GM18868 (cell line): ENCODE measurements at regions not wholly inside any gene's neighbourhood (a gene's known extent, or its start where the extent isn't known, plus 50 kb on each side); places are given as distances from the start of the nearest gene placed in this dataset.

Experiments
- ATAC-seq: cut with Tn5 transposase; IDR thresholded peaks from one replicate; pipeline ENCODE4 v1.9.1; 2021; ENCODE audit warnings: mild to moderate bottlenecking, moderate library complexity; ENCODE audit not compliant: unreplicated experiment

- no peak for ATAC-seq
These were observed 1717.1 kb upstream of the RAG2 start for GRCh38 chr11:38315151-38315550.

GRCh38 chr11:38307455-38307854, 1709.4 kb upstream of the RAG2 start:
- no peak for ATAC-seq

- ATAC-seq: no peak
These were observed 1707.6 kb upstream of the RAG2 start for GRCh38 chr11:38305682-38306081.

GRCh38 chr11:38304926-38305325, 1706.9 kb upstream of the RAG2 start:
- ATAC-seq: no peak

GRCh38 chr11:38302564-38302963, 1704.5 kb upstream of the RAG2 start:
- ATAC-seq: no peak

GRCh38 chr11:38300570-38300969, 1702.5 kb upstream of the RAG2 start:
- no peak for ATAC-seq

GRCh38 chr11:38296211-38296776, 1698.3 kb upstream of the RAG2 start:
- ATAC-seq: no peak

GRCh38 chr11:38282718-38283117, 1684.7 kb upstream of the RAG2 start:
- no peak for ATAC-seq

- no peak for ATAC-seq
These were observed 1680.6 kb upstream of the RAG2 start for GRCh38 chr11:38278457-38279141.

GRCh38 chr11:38274031-38274430, 1676.0 kb upstream of the RAG2 start:
- no peak for ATAC-seq

- ATAC-seq: no peak
These were observed 1674.3 kb upstream of the RAG2 start for GRCh38 chr11:38272376-38272775.

GRCh38 chr11:38266691-38267090, 1668.7 kb upstream of the RAG2 start:
- ATAC-seq: no peak

GRCh38 chr11:38256436-38256835, 1658.4 kb upstream of the RAG2 start:
- no peak for ATAC-seq

- no peak for ATAC-seq
These were observed 1656.9 kb upstream of the RAG2 start for GRCh38 chr11:38254913-38255312.

GRCh38 chr11:38252620-38253019, 1654.6 kb upstream of the RAG2 start:
- ATAC-seq: no peak

- ATAC-seq: no peak
These were observed 1648.4 kb upstream of the RAG2 start for GRCh38 chr11:38246451-38246850.

- ATAC-seq: no peak
These were observed 1628.6 kb upstream of the RAG2 start for GRCh38 chr11:38226684-38227083.

GRCh38 chr11:38221295-38221694, 1623.3 kb upstream of the RAG2 start:
- ATAC-seq: no peak

GRCh38 chr11:38219636-38220035, 1621.6 kb upstream of the RAG2 start:
- ATAC-seq: no peak

GRCh38 chr11:38208951-38209350, 1610.9 kb upstream of the RAG2 start:
- ATAC-seq: no peak

GRCh38 chr11:38206663-38207062, 1608.6 kb upstream of the RAG2 start:
- no peak for ATAC-seq

GRCh38 chr11:38191101-38191500, 1593.1 kb upstream of the RAG2 start:
- ATAC-seq: no peak
